ENCODE measurements at regions not wholly inside any gene's neighbourhood (a gene's known extent, or its start where the extent isn't known, plus 50 kb on each side); places are given as distances from the start of the nearest gene placed in this dataset.

DNA sequence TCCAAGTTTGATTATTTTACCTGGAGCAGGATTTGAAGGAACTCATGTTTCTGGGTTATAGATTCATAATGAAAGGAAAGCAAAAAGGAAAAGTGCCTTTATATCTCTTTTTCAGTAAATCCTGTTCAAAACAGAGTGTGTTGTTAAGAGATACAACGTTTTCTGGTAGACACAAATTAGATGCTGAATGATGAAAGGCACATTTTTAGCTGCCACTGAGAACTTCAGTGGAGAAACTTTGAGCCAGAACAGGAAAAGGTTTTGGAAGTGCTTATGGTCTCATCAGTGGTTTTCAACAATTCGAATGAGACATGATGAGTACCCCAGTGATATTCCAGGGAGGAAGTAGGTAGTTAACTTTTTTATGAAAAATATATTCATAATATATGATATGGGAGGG lies 338.0 kb upstream of the C1orf87 start:
- no peak for DNase-seq

GRCh38 chr1:60402816-60403215 lies 329.2 kb upstream of the C1orf87 start:
- no peak for DNase-seq

DNA sequence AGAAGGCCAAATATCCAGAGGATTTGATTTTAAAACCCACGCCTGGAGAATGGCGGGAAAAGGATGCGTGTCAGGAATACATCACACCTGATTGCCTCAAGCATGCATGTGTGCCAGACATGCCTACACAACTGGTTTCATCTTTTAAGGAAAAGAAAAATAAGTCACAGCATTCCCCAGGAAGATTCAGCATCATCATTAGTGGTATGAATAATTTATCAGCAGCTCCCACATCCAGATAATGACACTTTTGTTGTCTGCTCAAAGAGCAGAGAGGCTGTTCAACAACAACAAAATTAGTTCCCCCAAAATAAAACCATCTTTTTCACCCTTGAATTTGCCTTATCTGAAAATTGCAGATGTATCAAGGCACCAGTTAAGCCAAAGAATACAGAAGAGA lies 328.6 kb upstream of the C1orf87 start:
- no peak for DNase-seq

DNA sequence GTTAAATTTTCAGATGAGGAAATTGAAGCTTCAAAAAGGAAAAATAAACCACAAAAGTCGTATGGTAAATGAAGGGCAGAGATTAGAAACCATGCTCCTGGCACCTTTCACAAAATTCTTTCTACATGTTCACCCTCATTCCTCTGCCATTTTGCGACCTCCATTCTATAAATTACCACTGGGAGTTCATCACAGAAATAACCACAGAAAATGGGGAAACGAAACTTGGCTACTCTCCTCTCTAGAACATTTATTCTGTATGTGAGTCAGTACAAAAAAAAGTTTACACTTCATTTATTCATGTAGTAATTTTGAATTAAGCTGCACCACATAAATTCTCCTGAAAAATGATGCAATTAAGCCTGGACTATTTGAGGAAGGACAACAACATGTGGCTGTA lies 320.9 kb upstream of the C1orf87 start:
- no peak for DNase-seq

DNA sequence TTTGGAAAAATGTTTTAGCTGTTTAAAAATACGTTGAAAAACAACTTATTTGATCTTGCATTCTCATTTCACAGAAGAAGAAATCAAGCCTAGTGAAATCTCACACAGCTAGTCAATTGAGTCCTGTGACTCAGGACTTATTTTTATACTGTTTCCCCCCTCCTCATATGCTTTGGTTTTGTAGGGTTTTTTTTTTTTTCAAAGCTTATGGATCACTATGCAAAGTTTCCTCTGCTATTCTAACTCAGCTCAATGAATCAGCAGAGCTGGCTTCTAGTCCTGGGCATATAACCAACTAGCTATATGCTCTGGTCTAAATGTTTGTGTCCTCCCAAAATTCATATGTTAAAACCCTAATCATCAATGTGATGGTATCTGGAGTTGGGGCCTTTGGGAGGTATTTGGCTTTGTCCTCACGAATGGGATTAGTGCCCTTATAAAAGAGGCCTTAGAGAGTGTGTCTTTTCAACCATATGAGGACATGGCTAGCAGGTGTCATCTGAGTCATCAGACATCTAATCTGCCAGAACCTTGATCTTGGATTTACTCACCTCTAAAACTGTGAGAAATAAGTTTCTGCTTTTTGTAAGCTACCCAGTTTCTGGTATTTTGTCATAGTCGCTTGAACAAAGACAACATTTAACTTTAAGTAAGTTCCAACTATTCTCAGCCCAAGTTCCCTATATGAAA lies 317.2 kb upstream of the C1orf87 start:
- peak; percentile 72 for DNase-seq

DNA sequence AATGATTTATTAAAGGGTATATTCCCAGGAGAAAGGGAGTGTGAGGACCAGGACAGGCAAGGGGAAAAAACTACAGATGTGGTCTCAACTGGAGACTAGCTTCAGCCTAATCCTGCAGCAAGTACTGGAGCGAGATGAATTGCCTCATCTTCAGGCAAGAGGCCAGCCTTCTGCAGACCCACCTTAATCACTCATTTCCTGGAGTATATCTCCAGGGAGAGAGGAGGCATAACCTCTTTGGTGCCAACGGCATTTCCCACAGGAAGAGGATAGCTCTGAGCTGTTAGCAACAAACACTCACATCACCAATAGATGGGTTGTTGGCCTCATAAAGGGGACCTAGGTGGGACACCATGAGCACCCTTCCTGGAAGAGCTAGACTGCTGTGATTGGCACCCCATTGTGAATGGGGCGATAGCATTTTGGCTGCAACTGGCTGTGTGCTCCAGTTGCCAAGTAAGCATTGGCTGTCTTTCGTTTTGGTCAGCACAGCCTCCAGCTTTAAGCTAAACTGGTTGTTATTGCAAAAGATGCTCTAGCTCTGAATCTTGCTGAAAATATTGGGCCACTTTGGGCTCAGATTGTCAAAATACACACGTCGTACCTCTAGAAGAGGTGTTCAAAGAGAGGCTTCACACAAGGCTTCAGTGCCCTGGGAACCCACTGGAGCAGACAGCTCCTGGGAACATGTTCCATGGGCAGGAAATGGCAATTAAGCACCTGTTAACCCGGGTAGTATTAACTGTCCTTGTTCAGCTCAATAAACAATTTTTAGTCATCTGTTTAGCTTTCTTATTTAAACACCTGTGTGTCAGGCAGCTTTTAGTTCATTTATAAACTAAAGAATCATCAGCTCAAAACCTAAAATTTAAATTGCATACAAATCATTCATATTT lies 314.8 kb upstream of the C1orf87 start:
- DNase-seq = peak; percentile 65

- DNase-seq = no peak
Measured at GRCh38 chr1:60387175-60387574, 313.6 kb upstream of the C1orf87 start.

DNA sequence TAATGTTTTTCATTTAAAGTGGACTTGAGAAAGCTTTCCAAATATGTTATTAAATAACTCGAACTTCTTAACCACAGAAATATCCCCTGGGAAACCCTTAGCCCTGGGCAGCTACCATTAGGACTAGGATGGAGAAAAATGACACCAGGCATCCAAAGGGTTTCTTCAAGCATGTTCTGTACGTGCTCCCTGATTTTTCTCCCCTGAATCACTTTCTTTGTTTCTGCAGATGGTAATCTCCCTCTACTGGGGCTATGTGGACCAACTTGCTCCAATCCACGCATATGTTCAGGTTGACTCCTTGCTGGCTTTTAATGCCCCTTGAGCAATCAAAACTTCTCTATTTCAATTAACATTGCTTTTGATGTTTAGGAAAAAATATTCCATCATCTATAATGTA lies 312.7 kb upstream of the C1orf87 start:
- no peak for DNase-seq

GRCh38 chr1:60376196-60376595 lies 302.6 kb upstream of the C1orf87 start:
- no peak for DNase-seq

GRCh38 chr1:60374537-60374936 lies 301.0 kb upstream of the C1orf87 start:
- no peak for DNase-seq

DNA sequence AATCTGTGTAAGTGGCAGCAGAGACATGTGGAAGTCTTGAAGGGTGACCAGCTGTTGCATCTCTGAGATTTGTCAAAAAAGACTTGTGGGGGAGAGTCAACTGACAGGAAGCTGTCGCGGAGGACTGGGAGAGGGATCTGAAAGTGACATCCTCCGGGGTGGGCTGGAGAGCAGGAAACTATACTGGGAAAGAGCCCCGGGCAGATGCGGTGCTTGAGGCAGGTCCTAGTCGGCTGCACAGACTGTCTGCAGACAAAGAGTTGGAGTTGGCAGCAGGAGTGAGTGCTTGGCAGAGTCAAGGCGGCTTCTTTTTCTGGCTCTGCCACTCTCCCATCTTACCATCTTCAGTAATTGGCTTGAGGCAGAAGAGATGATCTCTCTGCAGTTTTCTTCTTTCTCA lies 294.0 kb upstream of the C1orf87 start:
- DNase-seq = no peak

- no peak for DNase-seq
Measured at GRCh38 chr1:60359431-60359830, 285.9 kb upstream of the C1orf87 start.

GRCh38 chr1:60350531-60350930 lies 277.0 kb upstream of the C1orf87 start:
- no peak for DNase-seq

DNA sequence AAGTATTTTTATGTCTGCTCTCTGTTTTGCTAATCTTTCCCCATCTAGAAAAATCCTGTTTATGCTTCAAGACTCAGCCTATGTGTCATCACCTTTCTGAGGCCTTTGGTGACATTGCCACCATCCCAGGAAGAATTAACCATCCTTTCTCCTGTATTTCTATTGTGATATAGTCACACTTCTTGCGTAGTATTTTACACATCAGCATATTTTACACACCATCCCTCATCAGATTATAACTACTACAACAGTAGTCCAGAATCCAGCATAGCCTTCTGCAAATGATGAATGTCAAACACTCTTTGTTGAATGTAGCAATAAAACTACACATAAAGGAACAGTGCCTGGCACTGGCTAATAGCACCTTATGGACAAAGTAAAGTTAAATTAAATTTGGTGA lies 275.3 kb upstream of the C1orf87 start:
- no peak for DNase-seq

- peak; percentile 53 for DNase-seq
Measured at GRCh38 chr1:60345621-60346020, 272.1 kb upstream of the C1orf87 start.

GRCh38 chr1:60345049-60345448 lies 271.5 kb upstream of the C1orf87 start:
- DNase-seq = peak; percentile 70

DNA sequence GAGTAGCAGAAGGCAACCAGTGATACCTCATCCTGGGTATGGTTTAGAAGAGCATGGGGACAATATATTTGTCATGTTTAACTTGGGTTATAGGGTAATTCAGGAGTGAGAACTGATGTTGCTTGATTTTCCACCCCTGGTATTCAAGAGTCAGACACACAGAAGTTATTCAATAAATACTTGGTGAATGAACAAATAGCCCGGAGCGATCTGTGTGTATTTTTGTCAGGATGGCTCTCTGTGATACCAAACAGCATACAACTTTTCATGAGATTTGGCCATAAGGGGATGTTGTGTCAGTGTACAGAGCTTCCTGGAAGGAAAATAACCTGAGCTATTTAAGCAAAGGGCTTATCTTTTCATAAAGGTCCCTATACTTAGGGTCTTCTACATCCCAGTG lies 270.2 kb upstream of the C1orf87 start:
- no peak for DNase-seq

DNA sequence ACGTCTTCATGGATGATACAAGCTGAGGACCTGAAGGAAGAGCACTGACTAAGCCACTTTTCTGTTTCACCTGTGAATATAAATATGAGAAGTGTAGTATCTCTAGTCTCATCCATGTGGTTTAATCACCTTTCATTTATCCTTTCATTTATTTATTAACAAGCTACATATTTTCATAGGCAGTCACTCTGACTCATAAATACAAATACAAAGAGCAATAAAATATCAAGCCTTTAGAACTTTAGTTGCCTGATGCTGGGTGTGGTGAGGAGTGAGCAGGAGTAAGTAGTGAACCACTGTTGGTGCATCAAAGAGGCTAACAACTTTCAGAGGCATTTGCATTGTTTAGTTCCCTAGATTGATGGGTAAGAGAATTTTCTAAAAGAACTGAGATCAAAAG lies 269.0 kb upstream of the C1orf87 start:
- DNase-seq = no peak

GRCh38 chr1:60341274-60341673 lies 267.7 kb upstream of the C1orf87 start:
- no peak for DNase-seq

DNA sequence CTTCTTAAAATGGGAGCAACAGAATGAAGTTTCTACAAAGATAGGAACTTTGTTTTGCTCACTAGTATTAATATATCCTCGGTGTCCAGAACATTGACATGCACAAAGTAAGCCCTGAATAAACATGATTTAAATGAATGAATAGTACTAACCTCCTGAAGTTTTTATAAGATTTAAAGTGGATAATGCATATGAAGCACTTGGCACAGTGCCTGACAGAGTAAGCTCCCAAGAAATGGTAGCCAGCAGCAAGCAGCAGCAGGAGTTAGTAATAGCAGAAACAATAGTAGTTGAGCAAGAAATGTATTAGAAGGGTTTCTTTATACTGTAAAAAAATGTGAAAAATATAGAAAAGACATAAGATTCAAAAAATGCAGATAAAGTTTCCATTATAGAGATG lies 258.1 kb upstream of the C1orf87 start:
- no peak for DNase-seq

DNA sequence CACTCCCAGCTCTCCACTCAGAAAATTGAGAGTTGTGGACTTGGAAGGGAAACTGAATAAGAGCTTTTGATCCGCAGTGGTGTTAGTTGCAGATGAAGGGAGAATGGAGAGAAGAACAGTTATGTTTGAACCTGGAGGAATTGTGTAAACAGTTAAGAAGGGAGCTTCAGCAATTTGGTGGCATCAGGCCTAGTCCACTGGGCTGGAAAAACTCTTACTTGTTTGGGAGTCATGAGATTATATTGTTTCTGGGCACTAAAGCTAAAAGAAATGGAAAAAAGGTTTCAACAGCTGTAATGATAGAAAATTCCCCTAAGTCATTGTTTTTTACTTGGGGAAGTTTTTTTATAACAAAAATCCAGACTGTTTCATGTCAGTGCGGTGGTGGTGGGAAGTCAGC lies 256.1 kb upstream of the C1orf87 start:
- DNase-seq = no peak

DNA sequence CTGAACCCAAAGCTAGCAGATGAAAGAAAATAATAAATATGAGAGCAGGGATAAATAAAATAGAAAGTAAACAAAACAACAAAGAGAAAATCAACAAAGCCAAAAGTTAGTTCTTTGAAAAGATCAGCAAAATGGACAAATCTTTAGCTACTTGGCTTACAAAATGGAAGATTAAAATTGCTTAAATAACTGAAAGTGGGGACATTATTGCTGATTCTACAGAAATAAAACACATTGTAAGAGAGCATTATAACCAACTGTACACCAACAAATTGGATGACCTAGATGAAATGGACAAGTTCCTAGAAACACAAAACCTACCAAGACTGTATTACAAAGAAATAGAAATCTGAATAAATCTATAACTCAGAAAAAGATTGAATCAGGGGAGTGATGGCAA lies 238.3 kb upstream of the C1orf87 start:
- DNase-seq = no peak

- DNase-seq = no peak
Measured at GRCh38 chr1:60299581-60299980, 226.0 kb upstream of the C1orf87 start.

- DNase-seq = no peak
Measured at GRCh38 chr1:60298290-60298689, 224.7 kb upstream of the C1orf87 start.

DNA sequence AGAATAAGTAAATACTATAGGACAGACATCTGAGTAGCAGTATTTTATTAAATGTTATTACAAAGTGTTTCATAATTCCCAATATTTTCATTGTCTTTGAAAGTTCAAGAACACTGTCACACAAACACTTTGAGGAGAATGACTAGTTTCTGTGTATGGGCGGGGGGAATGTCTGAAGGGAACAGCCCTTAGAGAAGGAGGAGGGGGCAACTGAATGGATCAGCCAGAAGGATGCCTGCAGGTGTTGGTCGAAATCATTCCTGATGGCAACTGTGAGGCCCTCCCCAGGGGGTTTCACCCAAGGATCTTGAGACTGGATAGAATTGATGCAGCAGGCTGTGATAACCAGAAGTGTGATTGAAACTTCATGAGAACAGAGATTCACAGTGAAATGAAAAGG lies 223.2 kb upstream of the C1orf87 start:
- DNase-seq = no peak
